ENCODE measurements at regions not wholly inside any gene's neighbourhood (a gene's known extent, or its start where the extent isn't known, plus 50 kb on each side); places are given as distances from the start of the nearest gene placed in this dataset.

DNA sequence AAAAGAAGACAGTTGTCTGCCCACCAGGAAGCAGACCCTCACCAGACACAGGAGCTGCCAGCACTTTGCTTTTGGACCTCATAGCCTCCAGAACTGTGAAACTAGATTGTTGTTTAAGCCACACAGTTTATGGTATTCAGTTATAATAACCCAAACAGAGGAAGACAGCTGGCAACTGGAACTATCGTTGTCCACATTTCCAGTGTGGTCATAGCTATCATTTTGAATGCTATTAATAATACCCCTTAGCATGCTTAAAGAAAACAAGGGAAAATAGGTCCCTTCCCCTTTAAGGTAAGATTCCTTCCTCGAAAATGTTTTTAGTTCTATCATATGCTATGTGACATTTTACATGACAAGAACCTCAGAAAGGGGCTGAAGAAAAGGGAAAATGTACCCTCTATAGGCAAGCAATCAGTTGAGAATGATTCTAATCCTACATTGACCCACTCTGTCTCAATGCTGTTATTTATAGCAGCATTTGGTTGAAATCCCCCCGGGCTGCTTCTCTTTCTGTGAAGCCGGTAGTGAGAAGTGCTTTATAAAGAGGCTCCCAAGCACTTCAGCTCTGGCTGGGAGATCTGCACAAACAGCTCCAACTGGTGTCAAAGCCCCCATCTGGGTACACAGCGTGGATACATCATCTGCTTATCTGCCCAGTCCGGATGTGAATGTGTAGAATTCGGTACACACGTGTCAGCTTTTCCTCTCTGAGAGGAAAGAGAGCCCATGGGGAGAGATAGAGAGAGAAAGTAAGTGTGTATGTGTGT is 221.2 kb upstream of the FLRT2 start:
- peak overlapping the region; percentile 37; the same call in 1 of the 2 replicates for H3K27ac ChIP-seq
- no peak overlapping the region for H3K9ac ChIP-seq (ENCODE audit: insufficient read length)
- no peak for DNase-seq (ENCODE audit: low read depth, low spot score)
- no peaks in the 10 kb centered on the region for H3K36me3 ChIP-seq (ENCODE audit: insufficient read depth, low read length)
- peak overlapping the region; percentile 58 for H3K4me3 ChIP-seq
- no peaks in the 10 kb centered on the region for H3K9me3 ChIP-seq (ENCODE audit: low read depth, low read length)
- TF ChIP-seq FOXP2 (optimal IDR thresholded peaks at IDR 0.05; ENCODE audit: control extremely low read depth, extremely low read length, insufficient read depth) (no peak), POLR2AphosphoS5 (IDR thresholded peaks at IDR 0.05; ENCODE audit: borderline replicate concordance, low read depth, low read length) (no peak), EZH2 (IDR thresholded peaks at IDR 0.05) (no peak)

DNA sequence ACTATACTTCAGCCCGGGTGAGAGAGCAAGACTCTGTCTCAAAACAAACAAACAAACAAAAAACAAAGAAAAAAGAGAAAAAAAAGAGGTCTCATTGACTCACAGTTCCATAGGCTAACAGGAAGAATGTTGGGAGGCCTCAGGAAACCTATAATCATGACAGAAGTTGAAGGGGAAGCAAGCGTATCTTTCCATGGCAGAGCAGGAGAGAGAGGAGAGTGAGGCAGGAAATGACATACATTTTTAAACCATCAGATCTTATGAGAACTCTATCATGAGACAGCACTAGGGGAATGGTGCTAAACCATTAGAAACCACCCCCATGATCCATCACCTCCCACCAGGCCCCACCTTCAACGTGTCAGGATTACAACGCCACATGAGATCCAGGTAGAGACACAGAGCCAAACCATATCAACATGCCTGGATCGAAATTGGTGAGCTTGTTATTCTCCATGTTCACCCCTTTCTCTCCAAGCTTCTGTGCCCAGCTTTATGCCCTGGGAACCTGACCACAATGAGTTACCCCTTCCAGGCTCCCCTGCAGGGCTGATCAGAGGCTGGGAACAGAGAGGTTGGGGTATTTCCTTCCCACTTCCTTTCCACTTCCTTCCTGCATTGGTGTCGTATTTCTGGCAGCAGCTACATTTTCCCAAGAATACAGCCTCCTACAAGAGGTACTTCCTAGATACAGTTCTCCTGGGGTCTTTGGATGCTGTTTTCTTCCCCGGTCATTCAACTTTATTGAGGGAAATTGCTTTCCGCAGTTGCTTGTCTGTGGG is 219.3 kb upstream of the FLRT2 start:
- no peak for TF ChIP-seq POLR2AphosphoS5 (IDR thresholded peaks at IDR 0.05; ENCODE audit: borderline replicate concordance, low read depth, low read length)
- no peak for TF ChIP-seq FOXP2 (optimal IDR thresholded peaks at IDR 0.05; ENCODE audit: control extremely low read depth, extremely low read length, insufficient read depth)
- TF ChIP-seq EZH2 (IDR thresholded peaks at IDR 0.05): no peak
- no peaks in the 10 kb centered on the region for H3K36me3 ChIP-seq (ENCODE audit: insufficient read depth, low read length)
- H3K9me3 ChIP-seq (ENCODE audit: low read depth, low read length): no peaks in the 10 kb centered on the region
- H3K9ac ChIP-seq (ENCODE audit: insufficient read length): no peak overlapping the region
- DNase-seq (ENCODE audit: low read depth, low spot score): no peak
- peak overlapping the region; percentile 28; the same call in 1 of the 2 replicates for H3K27ac ChIP-seq
- H3K4me3 ChIP-seq: no peak overlapping the region; the same call in 1 of the 2 replicates

DNA sequence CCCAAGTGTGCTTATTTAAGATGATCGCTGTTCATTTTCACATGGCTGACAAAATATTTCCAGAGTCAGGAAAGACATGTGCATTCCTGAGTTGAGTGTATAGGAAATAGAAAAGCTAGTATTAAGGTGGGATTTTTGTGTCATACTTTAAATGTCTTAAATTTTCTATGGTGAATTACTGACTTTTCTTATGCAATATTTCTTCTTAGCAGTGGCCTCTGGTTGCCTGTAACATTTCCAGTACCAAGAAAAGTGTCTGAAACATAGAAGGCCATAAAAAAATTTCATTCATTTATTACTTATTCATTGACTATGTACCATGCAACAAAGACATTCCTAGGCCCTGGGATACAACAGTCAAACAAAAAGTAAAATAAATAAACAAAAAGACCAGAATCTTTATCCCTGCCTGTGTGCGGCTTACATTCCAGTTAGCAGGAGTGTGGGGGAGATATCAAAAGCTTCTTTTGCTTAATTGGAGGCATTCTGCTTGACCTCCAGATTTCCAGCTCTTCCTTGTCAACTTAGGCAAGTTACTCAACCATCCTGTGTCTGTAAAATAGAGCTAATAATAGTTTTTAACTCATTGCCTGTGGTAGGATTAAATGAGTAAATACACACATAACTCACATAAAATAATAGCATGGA is 216.3 kb upstream of the FLRT2 start:
- no peak overlapping the region for H3K27ac ChIP-seq
- H3K36me3 ChIP-seq (ENCODE audit: insufficient read depth, low read length): no peaks in the 10 kb centered on the region
- TF ChIP-seq EZH2 (IDR thresholded peaks at IDR 0.05): no peak
- no peaks in the 10 kb centered on the region for H3K9me3 ChIP-seq (ENCODE audit: low read depth, low read length)
- H3K9ac ChIP-seq (ENCODE audit: insufficient read length): no peak overlapping the region
- H3K4me3 ChIP-seq: no peak overlapping the region
- DNase-seq (ENCODE audit: low read depth, low spot score): no peak

DNA sequence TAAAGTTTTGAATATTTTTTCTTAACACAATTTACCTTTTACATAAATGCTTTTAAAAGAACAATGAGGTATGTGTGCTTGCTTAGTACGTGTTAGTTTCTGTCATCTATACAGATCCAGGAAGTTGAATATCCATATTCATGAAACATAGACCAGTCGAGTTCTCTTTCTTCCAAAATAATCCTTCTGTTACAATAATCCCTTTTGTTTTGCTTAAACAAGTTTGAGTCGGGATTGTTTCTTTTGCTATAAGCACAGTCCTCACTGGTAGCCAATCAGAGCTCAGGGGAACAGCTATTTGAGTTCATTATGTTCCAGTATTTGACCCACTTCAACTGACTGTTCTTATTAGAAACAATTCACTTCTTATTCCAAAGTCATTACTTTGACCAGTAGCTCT is 214.7 kb upstream of the FLRT2 start:
- Histone ChIP-seq H3K27ac (no peak overlapping the region), H3K36me3 (ENCODE audit: insufficient read depth, low read length) (no peaks in the 10 kb centered on the region), H3K9me3 (ENCODE audit: low read depth, low read length) (no peaks in the 10 kb centered on the region), H3K4me3 (no peak overlapping the region), H3K9ac (ENCODE audit: insufficient read length) (no peak overlapping the region)
- no peak for TF ChIP-seq EZH2 (IDR thresholded peaks at IDR 0.05)
- DNase-seq (ENCODE audit: low read depth, low spot score): no peak

DNA sequence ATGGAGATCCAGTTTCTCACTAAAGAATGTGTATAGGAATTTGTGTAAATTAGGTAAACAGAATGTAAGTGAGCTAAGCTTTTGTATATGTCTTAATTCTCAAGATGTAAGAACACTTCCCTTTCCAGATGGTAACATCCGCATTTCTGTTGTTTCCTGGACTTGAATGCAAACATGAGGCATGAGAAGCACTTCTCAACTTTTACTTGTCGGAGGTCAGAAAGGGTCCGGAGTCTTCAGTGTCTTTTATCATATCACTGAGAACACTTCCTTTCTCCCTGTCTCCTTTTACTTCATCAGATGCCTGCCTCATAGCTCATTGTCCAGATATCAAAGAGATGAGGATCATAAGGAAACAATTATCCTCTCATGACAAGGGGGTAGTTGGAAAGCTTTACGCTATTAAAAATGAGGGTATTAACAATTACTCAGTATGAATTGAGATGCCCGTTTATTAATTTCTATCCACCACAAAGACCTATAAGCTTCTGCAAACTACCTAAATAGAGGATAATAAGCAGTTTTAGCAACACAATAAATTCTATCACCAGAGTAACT is 214.1 kb upstream of the FLRT2 start:
- DNase-seq (ENCODE audit: low read depth, low spot score): no peak
- H3K27ac ChIP-seq: no peak overlapping the region
- TF ChIP-seq EZH2 (IDR thresholded peaks at IDR 0.05) (no peak), POLR2AphosphoS5 (IDR thresholded peaks at IDR 0.05; ENCODE audit: borderline replicate concordance, low read depth, low read length) (no peak), FOXP2 (optimal IDR thresholded peaks at IDR 0.05; ENCODE audit: control extremely low read depth, extremely low read length, insufficient read depth) (no peak)
- no peaks in the 10 kb centered on the region for H3K9me3 ChIP-seq (ENCODE audit: low read depth, low read length)
- H3K9ac ChIP-seq (ENCODE audit: insufficient read length): no peak overlapping the region
- 0 out of 2 replicates have a peak overlapping the region, but pooled peaks have one; percentile 13 for H3K4me3 ChIP-seq
- no peaks in the 10 kb centered on the region for H3K36me3 ChIP-seq (ENCODE audit: insufficient read depth, low read length)

DNA sequence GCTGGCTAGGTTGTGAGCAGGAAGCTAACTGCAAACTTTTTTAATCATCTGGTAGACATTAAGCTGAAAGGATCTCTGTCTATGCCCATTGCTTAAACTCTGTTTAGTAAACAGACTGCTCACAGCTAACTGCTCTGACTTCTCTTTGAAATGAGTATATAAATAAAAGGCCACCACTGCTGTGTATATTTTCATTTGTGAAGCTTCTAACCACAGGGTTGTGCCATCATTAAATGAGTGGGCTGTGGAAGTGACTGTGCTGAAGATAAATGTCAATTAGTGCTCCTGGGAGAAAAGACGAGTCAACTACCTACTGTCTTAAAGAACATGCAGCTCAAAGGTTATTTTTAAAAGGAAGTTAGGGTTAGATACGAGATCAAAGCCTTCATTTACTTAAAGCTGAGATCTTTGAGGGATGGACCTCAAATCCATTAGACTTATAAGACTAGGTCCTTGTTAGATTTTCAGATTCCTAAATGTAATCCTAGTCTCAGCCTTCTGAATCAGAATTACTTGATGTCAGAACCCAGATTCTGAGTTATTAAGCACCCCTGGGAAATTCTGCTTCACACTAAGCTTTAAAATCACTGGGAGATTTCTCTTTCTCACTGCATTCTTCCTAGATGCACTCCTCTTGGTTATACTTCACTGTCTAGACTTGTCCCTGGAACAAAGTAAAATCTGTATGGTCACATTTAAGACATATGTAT is 213.1 kb upstream of the FLRT2 start:
- Histone ChIP-seq H3K9me3 (ENCODE audit: low read depth, low read length) (no peaks in the 10 kb centered on the region), H3K9ac (ENCODE audit: insufficient read length) (no peak overlapping the region), H3K36me3 (ENCODE audit: insufficient read depth, low read length) (no peaks in the 10 kb centered on the region), H3K27ac (no peak overlapping the region), H3K4me3 (peak overlapping the region; percentile 7; the same call in 1 of the 2 replicates)
- DNase-seq (ENCODE audit: low read depth, low spot score): no peak
- TF ChIP-seq FOXP2 (optimal IDR thresholded peaks at IDR 0.05; ENCODE audit: control extremely low read depth, extremely low read length, insufficient read depth) (no peak), EZH2 (IDR thresholded peaks at IDR 0.05) (no peak), POLR2AphosphoS5 (IDR thresholded peaks at IDR 0.05; ENCODE audit: borderline replicate concordance, low read depth, low read length) (no peak)

DNA sequence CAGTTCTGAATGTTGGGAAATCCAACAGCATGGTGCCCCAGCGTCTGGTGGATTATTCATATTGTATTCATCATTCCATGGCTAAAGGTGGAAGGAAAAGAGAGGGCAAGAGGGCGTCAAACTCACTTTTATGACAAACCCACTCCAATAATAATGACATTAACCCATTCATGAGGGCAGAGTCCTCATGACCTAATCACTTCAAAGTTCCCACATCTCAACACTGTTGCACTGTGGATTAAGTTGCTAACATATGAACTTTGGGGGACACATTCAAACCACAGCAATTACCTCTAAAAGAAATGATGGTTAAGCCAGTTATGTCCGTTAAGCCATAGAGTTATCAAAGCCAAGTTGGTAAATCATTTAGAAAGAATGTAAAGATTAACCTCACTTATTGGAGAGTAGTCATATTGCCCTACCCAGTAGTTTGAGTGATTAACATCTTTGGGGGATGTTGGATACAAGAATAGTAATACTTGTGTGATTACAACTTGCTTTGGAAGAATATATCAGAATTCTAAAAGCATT is 212.4 kb upstream of the FLRT2 start:
- H3K27ac ChIP-seq: no peak overlapping the region
- H3K4me3 ChIP-seq: no peak overlapping the region
- no peak overlapping the region for H3K9ac ChIP-seq (ENCODE audit: insufficient read length)
- no peaks in the 10 kb centered on the region for H3K9me3 ChIP-seq (ENCODE audit: low read depth, low read length)
- no peak for DNase-seq (ENCODE audit: low read depth, low spot score)
- no peaks in the 10 kb centered on the region for H3K36me3 ChIP-seq (ENCODE audit: insufficient read depth, low read length)
- no peak for TF ChIP-seq EZH2 (IDR thresholded peaks at IDR 0.05)
- TF ChIP-seq FOXP2 (optimal IDR thresholded peaks at IDR 0.05; ENCODE audit: control extremely low read depth, extremely low read length, insufficient read depth): no peak
- no peak for TF ChIP-seq POLR2AphosphoS5 (IDR thresholded peaks at IDR 0.05; ENCODE audit: borderline replicate concordance, low read depth, low read length)
